ENCODE measurements at regions not wholly inside any gene's neighbourhood (a gene's known extent, or its start where the extent isn't known, plus 50 kb on each side); places are given as distances from the start of the nearest gene placed in this dataset.

GRCh38 chr7:46741181-46741580, 820.1 kb upstream of the IGFBP3 start:
- H3K9ac ChIP-seq (ENCODE audit: insufficient read length): no peak overlapping the region
- DNase-seq (ENCODE audit: low read depth, low spot score): no peak
- no peaks in the 10 kb centered on the region for H3K9me3 ChIP-seq (ENCODE audit: low read depth, low read length)
- no peaks in the 10 kb centered on the region for H3K36me3 ChIP-seq (ENCODE audit: insufficient read depth, low read length)
- H3K27ac ChIP-seq: no peak overlapping the region
- no peak overlapping the region for H3K4me3 ChIP-seq
- TF ChIP-seq POLR2AphosphoS5 (IDR thresholded peaks at IDR 0.05; ENCODE audit: borderline replicate concordance, low read depth, low read length): no peak

DNA sequence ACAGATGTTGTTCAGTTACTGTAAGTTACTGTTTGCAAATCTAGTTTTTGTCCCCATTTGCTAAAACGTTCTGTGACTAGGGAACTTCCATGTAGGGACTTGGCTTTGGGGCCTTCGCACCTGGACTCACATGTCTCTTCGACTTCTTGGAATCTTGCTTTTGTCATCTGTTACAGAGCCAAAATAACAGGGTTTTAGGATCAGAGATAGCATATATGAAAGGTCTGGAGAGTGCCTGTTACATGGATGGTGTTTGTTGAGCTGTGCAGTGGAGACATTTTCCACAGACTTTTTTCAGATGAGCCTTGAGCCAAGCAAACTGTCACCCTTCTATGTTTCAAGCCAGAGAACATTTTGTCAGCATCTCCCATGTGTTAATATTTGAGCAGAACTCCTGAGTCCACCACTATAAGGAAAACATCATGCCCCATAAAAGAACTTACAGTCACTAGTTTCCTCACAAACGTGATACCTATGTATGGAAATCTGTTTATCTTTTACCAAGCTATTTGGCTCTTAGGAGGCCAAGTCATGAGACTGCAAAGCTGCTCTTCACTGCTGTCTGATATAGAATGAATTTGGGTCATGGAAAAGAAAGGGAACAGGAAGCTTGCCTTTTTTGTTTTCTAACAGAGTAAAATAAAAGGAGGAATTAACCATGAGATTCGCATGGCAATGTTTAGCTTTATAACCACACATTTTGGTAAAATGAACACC, 818.6 kb upstream of the IGFBP3 start:
- Histone ChIP-seq H3K36me3 (ENCODE audit: insufficient read depth, low read length) (no peaks in the 10 kb centered on the region), H3K9ac (ENCODE audit: insufficient read length) (no peak overlapping the region)

DNA sequence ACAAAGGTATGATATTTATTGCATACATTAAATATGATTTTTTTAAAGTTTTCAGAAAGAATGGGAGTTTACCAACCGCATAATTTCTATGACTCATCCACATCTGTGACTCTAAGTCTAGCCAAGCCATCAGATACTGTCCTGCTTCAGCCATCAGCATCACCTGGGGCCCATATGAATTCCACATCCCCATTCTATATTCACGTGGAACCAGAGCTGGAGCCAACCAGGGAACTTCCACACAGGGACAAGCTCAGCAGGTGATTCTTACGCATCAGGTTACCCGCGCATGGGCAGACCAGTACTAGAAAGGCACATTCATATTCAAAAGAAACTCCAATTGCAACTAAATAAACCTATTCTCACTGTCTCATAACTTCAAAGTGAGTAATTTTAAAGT, 817.7 kb upstream of the IGFBP3 start:
- Histone ChIP-seq H3K27ac (no peak overlapping the region), H3K9ac (ENCODE audit: insufficient read length) (no peak overlapping the region), H3K36me3 (ENCODE audit: insufficient read depth, low read length) (no peaks in the 10 kb centered on the region), H3K9me3 (ENCODE audit: low read depth, low read length) (no peaks in the 10 kb centered on the region), H3K4me3 (no peak overlapping the region)
- TF ChIP-seq POLR2AphosphoS5 (IDR thresholded peaks at IDR 0.05; ENCODE audit: borderline replicate concordance, low read depth, low read length): no peak
- no peak for TF ChIP-seq EZH2 (IDR thresholded peaks at IDR 0.05)
- TF ChIP-seq FOXP2 (optimal IDR thresholded peaks at IDR 0.05; ENCODE audit: control extremely low read depth, extremely low read length, insufficient read depth): no peak
- DNase-seq (ENCODE audit: low read depth, low spot score): no peak

More for the DNA sequence above, 818.6 kb upstream of the IGFBP3 start:
- DNase-seq (ENCODE audit: low read depth, low spot score): no peak
- TF ChIP-seq EZH2 (IDR thresholded peaks at IDR 0.05): no peak
- no peak for TF ChIP-seq POLR2AphosphoS5 (IDR thresholded peaks at IDR 0.05; ENCODE audit: borderline replicate concordance, low read depth, low read length)
- no peak for TF ChIP-seq FOXP2 (optimal IDR thresholded peaks at IDR 0.05; ENCODE audit: control extremely low read depth, extremely low read length, insufficient read depth)
- Histone ChIP-seq H3K4me3 (no peak overlapping the region), H3K27ac (no peak overlapping the region), H3K9me3 (ENCODE audit: low read depth, low read length) (no peaks in the 10 kb centered on the region)

- H3K9ac ChIP-seq (ENCODE audit: insufficient read length): no peak overlapping the region
- H3K27ac ChIP-seq: no peak overlapping the region
- no peak overlapping the region for H3K4me3 ChIP-seq
- DNase-seq (ENCODE audit: low read depth, low spot score): no peak
- H3K36me3 ChIP-seq (ENCODE audit: insufficient read depth, low read length): no peaks in the 10 kb centered on the region
- TF ChIP-seq POLR2AphosphoS5 (IDR thresholded peaks at IDR 0.05; ENCODE audit: borderline replicate concordance, low read depth, low read length): no peak
- no peak for TF ChIP-seq EZH2 (IDR thresholded peaks at IDR 0.05)
- TF ChIP-seq FOXP2 (optimal IDR thresholded peaks at IDR 0.05; ENCODE audit: control extremely low read depth, extremely low read length, insufficient read depth): no peak
- no peaks in the 10 kb centered on the region for H3K9me3 ChIP-seq (ENCODE audit: low read depth, low read length)
Measured at GRCh38 chr7:46738165-46738564, 817.1 kb upstream of the IGFBP3 start.

- TF ChIP-seq FOXP2 (optimal IDR thresholded peaks at IDR 0.05; ENCODE audit: control extremely low read depth, extremely low read length, insufficient read depth) (no peak), POLR2AphosphoS5 (IDR thresholded peaks at IDR 0.05; ENCODE audit: borderline replicate concordance, low read depth, low read length) (no peak), EZH2 (IDR thresholded peaks at IDR 0.05) (no peak)
Measured at GRCh38 chr7:46725838-46726237, 804.8 kb upstream of the IGFBP3 start.

DNA sequence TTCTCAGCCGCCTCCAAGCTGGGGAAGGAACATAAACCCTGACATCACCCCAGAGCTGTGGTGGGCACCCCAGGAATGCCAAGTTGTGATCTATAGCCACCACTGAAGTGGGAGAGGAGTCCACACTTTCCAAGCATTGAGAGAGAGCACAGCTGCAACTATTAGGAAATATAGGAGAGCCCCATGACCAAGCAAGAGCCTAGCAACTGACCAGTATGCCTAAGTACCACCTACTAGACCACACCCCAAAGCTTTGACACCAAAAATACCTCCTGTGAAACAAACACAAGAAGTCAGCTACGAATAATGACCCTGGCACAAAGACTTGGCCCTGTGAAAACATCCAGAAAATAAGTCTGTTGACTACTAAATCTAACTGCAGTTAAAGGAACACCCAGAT, 804.1 kb upstream of the IGFBP3 start:
- TF ChIP-seq POLR2AphosphoS5 (IDR thresholded peaks at IDR 0.05; ENCODE audit: borderline replicate concordance, low read depth, low read length): no peak
- no peak for TF ChIP-seq EZH2 (IDR thresholded peaks at IDR 0.05)
- TF ChIP-seq FOXP2 (optimal IDR thresholded peaks at IDR 0.05; ENCODE audit: control extremely low read depth, extremely low read length, insufficient read depth): no peak
- no peak overlapping the region for H3K9ac ChIP-seq (ENCODE audit: insufficient read length)
- no peak for DNase-seq (ENCODE audit: low read depth, low spot score)
- no peaks in the 10 kb centered on the region for H3K9me3 ChIP-seq (ENCODE audit: low read depth, low read length)
- H3K4me3 ChIP-seq: no peak overlapping the region
- no peak overlapping the region for H3K27ac ChIP-seq
- no peaks in the 10 kb centered on the region for H3K36me3 ChIP-seq (ENCODE audit: insufficient read depth, low read length)

More at GRCh38 chr7:46725838-46726237, 804.8 kb upstream of the IGFBP3 start:
- Histone ChIP-seq H3K27ac (no peak overlapping the region), H3K9ac (ENCODE audit: insufficient read length) (no peak overlapping the region), H3K36me3 (ENCODE audit: insufficient read depth, low read length) (no peaks in the 10 kb centered on the region), H3K9me3 (ENCODE audit: low read depth, low read length) (no peaks in the 10 kb centered on the region), H3K4me3 (no peak overlapping the region)
- no peak for DNase-seq (ENCODE audit: low read depth, low spot score)

DNA sequence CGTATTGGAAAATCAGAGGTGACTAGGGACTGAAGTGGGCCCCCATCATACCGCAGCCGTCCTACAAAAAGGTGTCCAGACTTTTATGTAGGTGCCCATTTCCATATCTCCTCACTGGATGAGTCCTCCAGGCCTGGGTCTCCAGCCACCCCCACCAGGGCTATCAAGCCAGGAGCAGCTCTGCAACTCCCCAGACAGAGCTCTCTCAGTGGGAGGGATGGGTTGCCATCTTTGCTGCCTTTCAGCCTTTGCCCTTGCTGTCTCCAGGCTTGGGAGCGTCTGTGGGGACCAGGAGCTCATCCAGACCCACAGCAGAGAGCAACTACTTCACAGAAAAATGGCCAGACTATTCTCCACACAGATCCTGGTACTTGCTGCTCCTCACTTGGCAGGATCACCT, 802.7 kb upstream of the IGFBP3 start:
- Histone ChIP-seq H3K27ac (no peak overlapping the region), H3K9ac (ENCODE audit: insufficient read length) (no peak overlapping the region)

DNA sequence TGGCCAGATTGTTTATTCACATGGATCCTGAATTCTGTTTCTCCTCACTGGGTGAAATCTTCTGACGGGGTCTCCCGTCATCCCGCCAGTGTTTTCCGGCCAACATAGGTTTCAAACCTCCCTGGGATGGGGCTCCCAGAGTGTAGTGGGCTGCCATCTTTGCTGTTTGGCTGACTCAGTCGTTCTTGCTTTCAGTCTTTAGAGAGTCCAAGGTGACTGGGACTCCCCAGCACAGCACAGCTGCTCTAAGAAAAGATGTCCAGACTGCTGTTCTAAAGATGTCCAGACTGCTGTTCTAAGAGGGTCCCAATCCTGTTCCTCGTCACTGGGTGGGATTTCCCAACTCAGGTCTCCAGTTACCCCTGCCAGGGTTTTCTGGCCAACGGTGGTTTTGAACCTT, 801.9 kb upstream of the IGFBP3 start:
- TF ChIP-seq POLR2AphosphoS5 (IDR thresholded peaks at IDR 0.05; ENCODE audit: borderline replicate concordance, low read depth, low read length): no peak
- no peak for TF ChIP-seq EZH2 (IDR thresholded peaks at IDR 0.05)
- TF ChIP-seq FOXP2 (optimal IDR thresholded peaks at IDR 0.05; ENCODE audit: control extremely low read depth, extremely low read length, insufficient read depth): no peak
- no peaks in the 10 kb centered on the region for H3K36me3 ChIP-seq (ENCODE audit: insufficient read depth, low read length)

More for the DNA sequence above, 802.7 kb upstream of the IGFBP3 start:
- no peak for DNase-seq (ENCODE audit: low read depth, low spot score)
- Histone ChIP-seq H3K36me3 (ENCODE audit: insufficient read depth, low read length) (no peaks in the 10 kb centered on the region), H3K4me3 (no peak overlapping the region), H3K9me3 (ENCODE audit: low read depth, low read length) (no peaks in the 10 kb centered on the region)
- TF ChIP-seq FOXP2 (optimal IDR thresholded peaks at IDR 0.05; ENCODE audit: control extremely low read depth, extremely low read length, insufficient read depth) (no peak), POLR2AphosphoS5 (IDR thresholded peaks at IDR 0.05; ENCODE audit: borderline replicate concordance, low read depth, low read length) (no peak), EZH2 (IDR thresholded peaks at IDR 0.05) (no peak)

DNA sequence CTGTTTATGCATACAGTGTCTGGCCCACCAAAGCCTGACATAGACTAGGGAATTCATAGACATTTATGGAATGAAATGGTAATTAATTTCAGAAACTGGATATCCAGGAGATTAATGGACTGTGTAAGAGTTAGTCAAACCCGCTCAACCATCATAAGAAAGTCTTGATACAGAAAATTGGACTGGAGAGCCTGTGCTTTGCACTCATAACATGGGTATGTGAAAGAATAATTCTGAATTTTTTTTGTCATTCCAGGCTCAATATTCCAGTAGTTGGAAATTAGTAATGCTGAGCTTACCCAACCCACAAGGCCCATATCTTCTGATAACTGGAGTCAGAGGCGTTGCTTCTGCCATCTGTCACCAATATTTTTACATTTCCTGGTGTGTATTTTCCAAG, 799.7 kb upstream of the IGFBP3 start:
- TF ChIP-seq POLR2AphosphoS5 (IDR thresholded peaks at IDR 0.05; ENCODE audit: borderline replicate concordance, low read depth, low read length): no peak
- TF ChIP-seq EZH2 (IDR thresholded peaks at IDR 0.05): no peak
- TF ChIP-seq FOXP2 (optimal IDR thresholded peaks at IDR 0.05; ENCODE audit: control extremely low read depth, extremely low read length, insufficient read depth): no peak
- Histone ChIP-seq H3K9me3 (ENCODE audit: low read depth, low read length) (no peaks in the 10 kb centered on the region), H3K9ac (ENCODE audit: insufficient read length) (no peak overlapping the region), H3K36me3 (ENCODE audit: insufficient read depth, low read length) (no peaks in the 10 kb centered on the region), H3K27ac (no peak overlapping the region), H3K4me3 (no peak overlapping the region)
- no peak for DNase-seq (ENCODE audit: low read depth, low spot score)

More for the DNA sequence above, 801.9 kb upstream of the IGFBP3 start:
- Histone ChIP-seq H3K9me3 (ENCODE audit: low read depth, low read length) (no peaks in the 10 kb centered on the region), H3K4me3 (no peak overlapping the region), H3K9ac (ENCODE audit: insufficient read length) (no peak overlapping the region), H3K27ac (no peak overlapping the region)
- DNase-seq (ENCODE audit: low read depth, low spot score): no peak

Data from SK-N-MC (cell line).